Heart right ventricle (tissue), 16 donors: ENCODE measurements at regions not wholly inside any gene's neighbourhood (a gene's known extent, or its start where the extent isn't known, plus 50 kb on each side); places are given as distances from the start of the nearest gene placed in this dataset.

Experiments used
- ATAC-seq, 8 donors: fragments of 200-7000 bp; cut with Tn5 transposase; one replicate each; pipeline ENCODE4 v1.9.1; 2020; ENCODE audit warnings: mild to moderate bottlenecking in 8 of 8, moderate library complexity in 8 of 8, moderate number of reproducible peaks in 1 of 8
- DNase-seq, 2 donors: peaks; one replicate each; pipeline ENCODE4 v3.0.0-alpha.2; 2020
- H3K27ac ChIP-seq, 10 donors: fragments of 200-600 bp; sonication (generic) in 2 of 10; one replicate each; pipeline versions ENCODE4 v1.5.0 to v1.8.0; 2020 to 2022; ENCODE audit warnings: mild to moderate bottlenecking in 3 of 10
- H3K27me3 ChIP-seq, 7 donors: fragments of 200-600 bp; one replicate each; pipeline ENCODE4 v1.8.0; 2021 to 2022; ENCODE audit warnings: mild to moderate bottlenecking in 2 of 7
- H3K36me3 ChIP-seq, 9 donors: fragments of 200-600 bp; sonication (generic) in 1 of 9; one replicate each; pipeline versions ENCODE4 v1.5.0 to v1.8.0; 2020 to 2022; ENCODE audit warnings: mild to moderate bottlenecking in 2 of 9
- H3K4me1 ChIP-seq, 9 donors: fragments of 200-600 bp; sonication (generic) in 1 of 9; one replicate each; pipeline versions ENCODE4 v1.5.0 to v1.8.0; 2020 to 2022; ENCODE audit warnings: mild to moderate bottlenecking in 4 of 9
- H3K4me3 ChIP-seq, 10 donors: fragments of 200-600 bp; sonication (generic) in 2 of 10; one replicate each; pipeline versions ENCODE4 v1.5.0 to v1.8.0; 2020 to 2022; ENCODE audit warnings: mild to moderate bottlenecking in 7 of 10, moderate library complexity in 2 of 10
- H3K9me3 ChIP-seq, 11 donors: fragments of 200-600 bp in 10 of 11; sonication (generic) in 2 of 11; one replicate each; pipeline versions ENCODE4 v1.5.0 to v1.8.0; 2013 to 2022; ENCODE audit warnings: mild to moderate bottlenecking in 2 of 11, control low read depth in 1 of 11, moderate library complexity in 1 of 11
- WGBS, 2 donors: extraction: QIAGEN DNeasy Blood & Tissue Kit; methylation state at CpG; one replicate each; pipeline ENCODE4 v1.1.7; 2013; ENCODE audit warnings: inconsistent platforms in 1 of 2; 5-methylcytosine and 5-hydroxymethylcytosine counted together
- intact Hi-C, 10 donors: fragments of 100-400 bp; cut with DNase I; formaldehyde crosslinking; loops; one replicate each; pipeline versions ENCODE4 v1.11.1 to v1.14.2; 2022
- TF ChIP-seq, protein P1 (sequence below), 9 donors: fragments of 200-600 bp; sonication (generic) in 2 of 9; IDR thresholded peaks; one replicate each; pipeline versions ENCODE4 v1.5.0 to v1.8.0; 2021 to 2022; ENCODE audit warnings: antibody characterized with exemption in 9 of 9, mild to moderate bottlenecking in 5 of 9, moderate library complexity in 1 of 9
- donor health status: Arrhythmogenic right ventricular cardiomyopathy.
- donor health status: ischemic (EF 13 %, LVEDD 7.1; RV severe dilation, severe dysfunction).
- donor health status: healthy with polysubstance abuse.
- donor health status: DM: no; HTN: yes; CAD: no.
- donor health status: DM: no; HTN: no; CAD: no.
- donor health status: ischemic (EF 25% LVEDD 6.9; RV normal size, moderate dysfunction).
- donor health status: ischemic (EF 25% LVEDD 5.7; RV mildly dilated, moderate dysfunction).
- donor health status: healthy.
- donor health status: DM: yes; HTN: yes; CAD: no.
- donor health status: Ischemic cardiomyopathy.
- donor health status: ischemic (EF 35%, LVEDD 5.7; RV mildly dilated, moderate dysfunction).
- donor health status: nonischemic (EF 11% LVEDD 7.7; RV severe dilation, severe dysfunction).
- donor health status: DM: yes; HTN: yes; CAD: no.
- donor health status: PGD.
- donor health status: ischemic (EF 29% LVEDD 5.4; RV normal size, mild dysfunction).
- donor health status: nonischemic (EF 23%, LVEDD 6.1; RV moderate dilation, normal function).

DNA sequence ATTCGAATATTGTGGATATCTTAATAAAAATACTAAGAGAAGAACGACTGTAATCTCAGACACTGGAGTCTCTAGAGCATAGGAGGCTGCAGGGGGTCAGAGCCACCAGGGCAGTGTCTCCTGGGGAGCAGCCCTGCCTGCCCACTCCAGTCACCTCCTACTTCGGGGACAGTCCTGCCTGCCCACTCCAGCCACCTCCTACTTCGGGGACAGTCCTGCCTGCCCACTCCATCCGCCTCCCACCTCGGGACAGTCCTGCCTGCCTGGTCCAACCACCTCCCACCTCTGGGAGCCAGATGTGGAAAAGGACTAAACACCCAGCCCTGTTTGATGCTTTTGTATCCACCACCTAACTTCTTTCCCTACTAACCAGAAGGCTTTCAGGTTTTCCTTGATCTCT, 350.1 kb upstream of the SMIM21 start:
- 59 to 64% methylated on average over 6 of the region's 6 CpGs for WGBS, 2 donors
- no peak for DNase-seq
- TF ChIP-seq, protein P1, sequence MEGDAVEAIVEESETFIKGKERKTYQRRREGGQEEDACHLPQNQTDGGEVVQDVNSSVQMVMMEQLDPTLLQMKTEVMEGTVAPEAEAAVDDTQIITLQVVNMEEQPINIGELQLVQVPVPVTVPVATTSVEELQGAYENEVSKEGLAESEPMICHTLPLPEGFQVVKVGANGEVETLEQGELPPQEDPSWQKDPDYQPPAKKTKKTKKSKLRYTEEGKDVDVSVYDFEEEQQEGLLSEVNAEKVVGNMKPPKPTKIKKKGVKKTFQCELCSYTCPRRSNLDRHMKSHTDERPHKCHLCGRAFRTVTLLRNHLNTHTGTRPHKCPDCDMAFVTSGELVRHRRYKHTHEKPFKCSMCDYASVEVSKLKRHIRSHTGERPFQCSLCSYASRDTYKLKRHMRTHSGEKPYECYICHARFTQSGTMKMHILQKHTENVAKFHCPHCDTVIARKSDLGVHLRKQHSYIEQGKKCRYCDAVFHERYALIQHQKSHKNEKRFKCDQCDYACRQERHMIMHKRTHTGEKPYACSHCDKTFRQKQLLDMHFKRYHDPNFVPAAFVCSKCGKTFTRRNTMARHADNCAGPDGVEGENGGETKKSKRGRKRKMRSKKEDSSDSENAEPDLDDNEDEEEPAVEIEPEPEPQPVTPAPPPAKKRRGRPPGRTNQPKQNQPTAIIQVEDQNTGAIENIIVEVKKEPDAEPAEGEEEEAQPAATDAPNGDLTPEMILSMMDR (IDR thresholded peaks at IDR 0.05): no peak
- Histone ChIP-seq H3K9me3 (no peaks in the 10 kb centered on the region), H3K4me3 (no peak overlapping the region), H3K36me3 (no peaks in the 10 kb centered on the region), H3K27me3 (peaks cover 0 to 29% (median 1%) of the 10 kb centered on the region in 7 donors), H3K27ac (no peak overlapping the region), H3K4me1 (no peaks in the 10 kb centered on the region)
- ATAC-seq: no peak
- intact Hi-C loops: loop anchor here in 1 of 10 donors (10.0 kb wide), 1 partner anchor 83 kb away; no protein-coding TSS in a partner anchor

DNA sequence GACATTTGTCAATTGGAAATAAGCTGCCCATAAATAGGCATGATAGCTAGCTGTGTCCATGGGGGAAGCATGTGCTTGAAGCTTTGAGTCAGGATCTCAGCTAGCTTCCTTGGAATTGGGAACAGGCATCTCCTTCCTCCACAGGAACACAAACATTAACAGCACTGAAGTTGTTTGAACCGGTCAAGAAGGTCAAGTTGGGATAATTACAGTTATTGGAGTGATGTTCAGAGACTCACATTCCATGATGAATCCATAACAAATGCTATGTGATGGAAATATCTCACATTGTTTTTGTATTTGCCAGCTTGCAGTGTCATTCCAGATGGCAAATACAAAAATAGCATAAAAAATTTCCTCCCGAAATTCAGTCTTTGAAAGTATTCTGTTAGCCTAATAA, 347.6 kb upstream of the SMIM21 start:
- H3K27me3 ChIP-seq: peaks cover 0 to 27% (median 0%) of the 10 kb centered on the region in 7 donors
- DNase-seq: no peak
- WGBS, 2 donors: 29 to 33% methylated on average over 2 of the region's 2 CpGs
- ATAC-seq: no peak
- no peaks in the 10 kb centered on the region for H3K4me1 ChIP-seq
- TF ChIP-seq, protein P1 (IDR thresholded peaks at IDR 0.05): no peak
- intact Hi-C loops: loop anchor here in 1 of 10 donors (10.0 kb wide), 1 partner anchor 80 kb away; no protein-coding TSS in a partner anchor
- no peak overlapping the region for H3K27ac ChIP-seq
- H3K9me3 ChIP-seq: no peaks in the 10 kb centered on the region
- H3K36me3 ChIP-seq: no peaks in the 10 kb centered on the region
- no peak overlapping the region for H3K4me3 ChIP-seq

DNA sequence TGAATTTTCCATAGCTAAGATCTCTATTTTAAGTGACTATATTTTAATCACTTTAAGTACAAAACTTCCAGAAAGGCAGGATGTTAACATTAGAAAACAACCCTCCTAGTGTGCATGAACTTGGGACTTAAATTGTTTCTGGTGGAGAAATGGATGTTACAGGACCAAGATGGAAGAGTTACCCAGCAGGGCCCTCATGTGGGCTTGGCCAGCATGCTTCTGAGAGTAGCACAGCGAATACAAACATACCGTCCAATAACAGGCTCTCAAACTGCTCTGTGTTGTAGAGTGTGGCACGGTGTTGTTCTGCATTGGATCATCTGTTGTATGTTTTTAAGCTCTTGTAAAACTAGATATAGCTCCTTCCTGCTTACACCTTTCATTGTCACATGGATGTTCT, 346.1 kb upstream of the SMIM21 start:
- 69 to 75% methylated on average over 3 of the region's 3 CpGs for WGBS, 2 donors

DNA sequence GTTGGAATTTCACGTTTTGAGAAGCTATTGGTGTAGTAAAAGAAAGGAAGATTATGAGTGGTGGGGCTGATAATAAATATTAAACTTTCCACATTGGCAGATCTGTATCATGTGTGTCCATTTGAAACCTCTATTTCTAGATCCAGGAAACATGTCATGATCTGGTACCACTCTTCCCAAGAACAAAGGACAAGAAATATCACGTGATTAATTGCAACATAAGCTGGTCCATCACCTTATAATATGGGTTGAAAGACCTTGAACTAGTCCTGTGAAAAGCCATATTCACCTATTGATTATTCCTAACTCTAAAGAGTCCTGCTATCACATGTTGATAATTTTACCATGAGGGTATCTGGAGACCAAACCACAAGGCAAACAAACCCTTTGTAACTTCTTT, 335.3 kb upstream of the SMIM21 start:
- intact Hi-C loops: no loop called here
- WGBS, 2 donors: 72 to 83% methylated on average over 2 of the region's 2 CpGs
- DNase-seq (no peak), ATAC-seq (no peak)
- no peaks in the 10 kb centered on the region for H3K4me1 ChIP-seq
- TF ChIP-seq, protein P1 (IDR thresholded peaks at IDR 0.05): no peak
- no peak overlapping the region for H3K4me3 ChIP-seq
- H3K9me3 ChIP-seq: no peaks in the 10 kb centered on the region
- no peak overlapping the region for H3K27ac ChIP-seq
- no peaks in the 10 kb centered on the region for H3K36me3 ChIP-seq
- H3K27me3 ChIP-seq: peaks cover 0 to 7% (median 0%) of the 10 kb centered on the region in 7 donors

More for the DNA sequence above, 346.1 kb upstream of the SMIM21 start:
- H3K9me3 ChIP-seq: no peaks in the 10 kb centered on the region
- H3K27ac ChIP-seq: no peak overlapping the region
- H3K36me3 ChIP-seq: no peaks in the 10 kb centered on the region
- no peak for DNase-seq
- H3K4me3 ChIP-seq: no peak overlapping the region
- TF ChIP-seq, protein P1 (IDR thresholded peaks at IDR 0.05): no peak
- intact Hi-C loops: loop anchor here in 1 of 10 donors (10.0 kb wide), 1 partner anchor 79 kb away; no protein-coding TSS in a partner anchor
- no peak for ATAC-seq
- H3K4me1 ChIP-seq: no peaks in the 10 kb centered on the region
- H3K27me3 ChIP-seq: peaks cover 0 to 27% (median 0%) of the 10 kb centered on the region in 7 donors
